C4-2B (cell line): ENCODE measurements at regions not wholly inside any gene's neighbourhood (a gene's known extent, or its start where the extent isn't known, plus 50 kb on each side); places are given as distances from the start of the nearest gene placed in this dataset.

Experiments used
- CTCF ChIP-seq: fragments of 450-650 bp; conservative IDR thresholded peaks from 2 replicates; pipeline ENCODE4 v1.5.1; 2017; ENCODE audit warnings: mild to moderate bottlenecking
- ZFX ChIP-seq: fragments of 450-650 bp; IDR thresholded peaks from 2 replicates; pipeline ENCODE4 v1.6.1; 2017

- TF ChIP-seq CTCF, result no peak
- TF ChIP-seq ZFX, result no peak
Measured at GRCh38 chr12:42793166-42793565, 203.6 kb upstream of the PRICKLE1 start.
